ENCODE measurements at regions not wholly inside any gene's neighbourhood (a gene's known extent, or its start where the extent isn't known, plus 50 kb on each side); places are given as distances from the start of the nearest gene placed in this dataset.

DNA sequence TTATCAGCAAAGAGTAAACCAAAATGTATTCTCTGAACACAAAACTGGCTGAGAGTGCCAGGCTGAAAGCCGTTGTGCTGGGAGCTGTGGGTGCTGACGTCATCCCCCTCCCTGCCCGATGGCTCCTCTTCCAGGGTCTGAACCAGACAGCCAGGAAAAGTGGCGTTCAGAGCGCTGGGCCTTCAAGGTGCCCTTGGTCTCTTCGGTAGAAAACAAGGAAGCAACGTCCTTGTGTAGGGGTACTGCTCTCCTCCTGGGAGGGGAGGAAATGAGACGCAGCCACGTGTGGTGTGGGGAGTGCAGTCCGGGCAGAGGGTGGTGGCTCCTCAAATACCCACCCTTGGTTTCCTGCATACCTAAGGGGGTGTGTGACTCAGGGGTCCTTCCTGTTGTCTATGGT lies 394.7 kb downstream of the SEC14L1 start:
- Histone ChIP-seq H3K27me3 (ENCODE audit: control insufficient read depth in 4 of 4, insufficient read depth in 4 of 4, low read length in 3 of 4) (peaks cover 0 to 2% (median 1%) of the 10 kb centered on the region in 4 donors), H3K9ac (ENCODE audit: low read depth in 1 of 2, low read length in 2 of 2) (no peak overlapping the region), H3K27ac (ENCODE audit: low read depth in 1 of 2, low read length in 2 of 2) (no peak overlapping the region), H3K4me3 (ENCODE audit: low read depth in 1 of 3, low read length in 3 of 3) (no peak overlapping the region), H3K36me3 (ENCODE audit: control insufficient read depth in 4 of 4, insufficient read depth in 3 of 4, low read depth in 1 of 4, low read length in 3 of 4) (no peaks in the 10 kb centered on the region), H3K9me3 (ENCODE audit: control insufficient read depth in 4 of 4, low read length in 3 of 4) (no peaks in the 10 kb centered on the region), H3K4me1 (ENCODE audit: control insufficient read depth in 4 of 4, insufficient read depth in 4 of 4, low read length in 3 of 4) (no peaks in the 10 kb centered on the region)
- WGBS = 60% methylated on average over 10 of the region's 10 CpGs
- no peak for DNase-seq (ENCODE audit: low spot score)
- no peak for TF ChIP-seq GABPA (IDR thresholded peaks at IDR 0.05 in 1 of 2, conservative IDR thresholded peaks at IDR 0.05 in 1 of 2)

DNA sequence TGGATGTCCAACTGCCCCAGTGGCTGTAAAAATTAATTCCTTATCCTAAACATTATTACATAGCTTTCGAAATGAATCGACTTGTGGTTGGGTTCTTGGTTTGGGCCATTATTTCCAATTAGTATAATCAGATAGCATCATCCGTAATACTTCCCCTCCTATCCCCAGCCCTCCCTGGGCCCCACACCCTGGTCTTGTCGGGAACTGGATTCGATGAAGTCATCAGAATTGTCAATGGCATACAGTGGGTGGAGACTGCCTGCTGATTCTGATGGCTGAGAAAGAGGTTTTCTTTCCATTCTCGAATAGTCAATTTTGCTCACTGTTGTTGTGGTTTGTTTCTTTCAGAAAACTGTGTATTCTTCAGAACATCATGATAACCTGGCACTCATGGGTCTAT lies 395.1 kb downstream of the SEC14L1 start:
- Histone ChIP-seq H3K27ac (ENCODE audit: low read depth in 1 of 2, low read length in 2 of 2) (no peak overlapping the region), H3K36me3 (ENCODE audit: control insufficient read depth in 4 of 4, insufficient read depth in 3 of 4, low read depth in 1 of 4, low read length in 3 of 4) (no peaks in the 10 kb centered on the region), H3K9ac (ENCODE audit: low read depth in 1 of 2, low read length in 2 of 2) (no peak overlapping the region), H3K27me3 (ENCODE audit: control insufficient read depth in 4 of 4, insufficient read depth in 4 of 4, low read length in 3 of 4) (peaks cover 0 to 6% (median 3%) of the 10 kb centered on the region in 4 donors), H3K9me3 (ENCODE audit: control insufficient read depth in 4 of 4, low read length in 3 of 4) (no peaks in the 10 kb centered on the region), H3K4me3 (ENCODE audit: low read depth in 1 of 3, low read length in 3 of 3) (no peak overlapping the region), H3K4me1 (ENCODE audit: control insufficient read depth in 4 of 4, insufficient read depth in 4 of 4, low read length in 3 of 4) (no peaks in the 10 kb centered on the region)
- 75% methylated on average over 6 of the region's 6 CpGs for WGBS
- TF ChIP-seq, protein P1, sequence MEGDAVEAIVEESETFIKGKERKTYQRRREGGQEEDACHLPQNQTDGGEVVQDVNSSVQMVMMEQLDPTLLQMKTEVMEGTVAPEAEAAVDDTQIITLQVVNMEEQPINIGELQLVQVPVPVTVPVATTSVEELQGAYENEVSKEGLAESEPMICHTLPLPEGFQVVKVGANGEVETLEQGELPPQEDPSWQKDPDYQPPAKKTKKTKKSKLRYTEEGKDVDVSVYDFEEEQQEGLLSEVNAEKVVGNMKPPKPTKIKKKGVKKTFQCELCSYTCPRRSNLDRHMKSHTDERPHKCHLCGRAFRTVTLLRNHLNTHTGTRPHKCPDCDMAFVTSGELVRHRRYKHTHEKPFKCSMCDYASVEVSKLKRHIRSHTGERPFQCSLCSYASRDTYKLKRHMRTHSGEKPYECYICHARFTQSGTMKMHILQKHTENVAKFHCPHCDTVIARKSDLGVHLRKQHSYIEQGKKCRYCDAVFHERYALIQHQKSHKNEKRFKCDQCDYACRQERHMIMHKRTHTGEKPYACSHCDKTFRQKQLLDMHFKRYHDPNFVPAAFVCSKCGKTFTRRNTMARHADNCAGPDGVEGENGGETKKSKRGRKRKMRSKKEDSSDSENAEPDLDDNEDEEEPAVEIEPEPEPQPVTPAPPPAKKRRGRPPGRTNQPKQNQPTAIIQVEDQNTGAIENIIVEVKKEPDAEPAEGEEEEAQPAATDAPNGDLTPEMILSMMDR (IDR thresholded peaks at IDR 0.05; ENCODE audit: low read depth, low read length, missing input control) = no peak
- no peak for TF ChIP-seq GABPA (IDR thresholded peaks at IDR 0.05 in 1 of 2, conservative IDR thresholded peaks at IDR 0.05 in 1 of 2)
- no peak for TF ChIP-seq TAF1 (conservative IDR thresholded peaks at IDR 0.05)
- no peak for TF ChIP-seq FOXA2 (IDR thresholded peaks at IDR 0.05)
- no peak for TF ChIP-seq EGR1 (IDR thresholded peaks at IDR 0.05; ENCODE audit: low read depth in 2 of 2)
- no peak for TF ChIP-seq YY1 (IDR thresholded peaks at IDR 0.05)
- TF ChIP-seq FOXA1 (IDR thresholded peaks at IDR 0.05) = no peak
- TF ChIP-seq, protein P2, sequence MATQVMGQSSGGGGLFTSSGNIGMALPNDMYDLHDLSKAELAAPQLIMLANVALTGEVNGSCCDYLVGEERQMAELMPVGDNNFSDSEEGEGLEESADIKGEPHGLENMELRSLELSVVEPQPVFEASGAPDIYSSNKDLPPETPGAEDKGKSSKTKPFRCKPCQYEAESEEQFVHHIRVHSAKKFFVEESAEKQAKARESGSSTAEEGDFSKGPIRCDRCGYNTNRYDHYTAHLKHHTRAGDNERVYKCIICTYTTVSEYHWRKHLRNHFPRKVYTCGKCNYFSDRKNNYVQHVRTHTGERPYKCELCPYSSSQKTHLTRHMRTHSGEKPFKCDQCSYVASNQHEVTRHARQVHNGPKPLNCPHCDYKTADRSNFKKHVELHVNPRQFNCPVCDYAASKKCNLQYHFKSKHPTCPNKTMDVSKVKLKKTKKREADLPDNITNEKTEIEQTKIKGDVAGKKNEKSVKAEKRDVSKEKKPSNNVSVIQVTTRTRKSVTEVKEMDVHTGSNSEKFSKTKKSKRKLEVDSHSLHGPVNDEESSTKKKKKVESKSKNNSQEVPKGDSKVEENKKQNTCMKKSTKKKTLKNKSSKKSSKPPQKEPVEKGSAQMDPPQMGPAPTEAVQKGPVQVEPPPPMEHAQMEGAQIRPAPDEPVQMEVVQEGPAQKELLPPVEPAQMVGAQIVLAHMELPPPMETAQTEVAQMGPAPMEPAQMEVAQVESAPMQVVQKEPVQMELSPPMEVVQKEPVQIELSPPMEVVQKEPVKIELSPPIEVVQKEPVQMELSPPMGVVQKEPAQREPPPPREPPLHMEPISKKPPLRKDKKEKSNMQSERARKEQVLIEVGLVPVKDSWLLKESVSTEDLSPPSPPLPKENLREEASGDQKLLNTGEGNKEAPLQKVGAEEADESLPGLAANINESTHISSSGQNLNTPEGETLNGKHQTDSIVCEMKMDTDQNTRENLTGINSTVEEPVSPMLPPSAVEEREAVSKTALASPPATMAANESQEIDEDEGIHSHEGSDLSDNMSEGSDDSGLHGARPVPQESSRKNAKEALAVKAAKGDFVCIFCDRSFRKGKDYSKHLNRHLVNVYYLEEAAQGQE (IDR thresholded peaks at IDR 0.05) = no peak
- TF ChIP-seq, protein P3, sequence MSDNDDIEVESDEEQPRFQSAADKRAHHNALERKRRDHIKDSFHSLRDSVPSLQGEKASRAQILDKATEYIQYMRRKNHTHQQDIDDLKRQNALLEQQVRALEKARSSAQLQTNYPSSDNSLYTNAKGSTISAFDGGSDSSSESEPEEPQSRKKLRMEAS (IDR thresholded peaks at IDR 0.05) = no peak
- TF ChIP-seq RAD21 (IDR thresholded peaks at IDR 0.05) = no peak
- no peak for TF ChIP-seq HNF4A (conservative IDR thresholded peaks at IDR 0.05)
- no peak for DNase-seq (ENCODE audit: low spot score)

DNA sequence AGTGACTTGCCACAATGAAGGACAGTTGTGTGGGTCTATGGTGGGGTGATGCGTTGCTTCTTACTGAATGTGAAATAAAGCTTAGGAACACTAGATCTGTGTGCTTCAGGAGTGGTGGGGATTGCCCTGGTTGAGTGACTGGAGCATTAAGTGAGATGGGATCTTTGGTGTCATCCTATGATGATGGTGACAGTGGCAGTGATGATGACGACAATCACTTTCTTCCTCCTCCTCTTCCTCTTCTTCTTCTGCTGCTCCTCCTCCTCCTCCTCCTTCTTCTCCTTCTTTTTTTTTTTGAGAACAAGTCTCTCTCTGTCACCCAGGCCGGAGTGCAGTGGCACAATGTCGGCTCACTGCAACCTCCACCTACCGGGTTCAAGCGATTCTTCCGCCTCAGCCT lies 396.8 kb downstream of the SEC14L1 start:
- H3K4me3 ChIP-seq (ENCODE audit: low read depth in 1 of 3, low read length in 3 of 3) = no peak overlapping the region
- no peaks in the 10 kb centered on the region for H3K9me3 ChIP-seq (ENCODE audit: control insufficient read depth in 4 of 4, low read length in 3 of 4)
- no peak overlapping the region for H3K27ac ChIP-seq (ENCODE audit: low read depth in 1 of 2, low read length in 2 of 2)
- H3K36me3 ChIP-seq (ENCODE audit: control insufficient read depth in 4 of 4, insufficient read depth in 3 of 4, low read depth in 1 of 4, low read length in 3 of 4) = no peaks in the 10 kb centered on the region
- WGBS = 92% methylated on average over 7 of the region's 7 CpGs
- TF ChIP-seq, protein P4, sequence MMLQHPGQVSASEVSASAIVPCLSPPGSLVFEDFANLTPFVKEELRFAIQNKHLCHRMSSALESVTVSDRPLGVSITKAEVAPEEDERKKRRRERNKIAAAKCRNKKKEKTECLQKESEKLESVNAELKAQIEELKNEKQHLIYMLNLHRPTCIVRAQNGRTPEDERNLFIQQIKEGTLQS (IDR thresholded peaks at IDR 0.05) = no peak
- TF ChIP-seq FOXA1 (IDR thresholded peaks at IDR 0.05) (no peak), RXRA (IDR thresholded peaks at IDR 0.05) (no peak), GABPA (IDR thresholded peaks at IDR 0.05 in 1 of 2, conservative IDR thresholded peaks at IDR 0.05 in 1 of 2) (no peak), SP1 (IDR thresholded peaks at IDR 0.05) (no peak)
- TF ChIP-seq, protein P2 (IDR thresholded peaks at IDR 0.05) = no peak
- TF ChIP-seq, protein P5, sequence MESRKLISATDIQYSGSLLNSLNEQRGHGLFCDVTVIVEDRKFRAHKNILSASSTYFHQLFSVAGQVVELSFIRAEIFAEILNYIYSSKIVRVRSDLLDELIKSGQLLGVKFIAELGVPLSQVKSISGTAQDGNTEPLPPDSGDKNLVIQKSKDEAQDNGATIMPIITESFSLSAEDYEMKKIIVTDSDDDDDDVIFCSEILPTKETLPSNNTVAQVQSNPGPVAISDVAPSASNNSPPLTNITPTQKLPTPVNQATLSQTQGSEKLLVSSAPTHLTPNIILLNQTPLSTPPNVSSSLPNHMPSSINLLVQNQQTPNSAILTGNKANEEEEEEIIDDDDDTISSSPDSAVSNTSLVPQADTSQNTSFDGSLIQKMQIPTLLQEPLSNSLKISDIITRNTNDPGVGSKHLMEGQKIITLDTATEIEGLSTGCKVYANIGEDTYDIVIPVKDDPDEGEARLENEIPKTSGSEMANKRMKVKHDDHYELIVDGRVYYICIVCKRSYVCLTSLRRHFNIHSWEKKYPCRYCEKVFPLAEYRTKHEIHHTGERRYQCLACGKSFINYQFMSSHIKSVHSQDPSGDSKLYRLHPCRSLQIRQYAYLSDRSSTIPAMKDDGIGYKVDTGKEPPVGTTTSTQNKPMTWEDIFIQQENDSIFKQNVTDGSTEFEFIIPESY (IDR thresholded peaks at IDR 0.05) = no peak
- peaks cover 0 to 13% (median 3%) of the 10 kb centered on the region in 4 donors for H3K27me3 ChIP-seq (ENCODE audit: control insufficient read depth in 4 of 4, insufficient read depth in 4 of 4, low read length in 3 of 4)
- no peak overlapping the region for H3K9ac ChIP-seq (ENCODE audit: low read depth in 1 of 2, low read length in 2 of 2)
- no peaks in the 10 kb centered on the region for H3K4me1 ChIP-seq (ENCODE audit: control insufficient read depth in 4 of 4, insufficient read depth in 4 of 4, low read length in 3 of 4)
- DNase-seq (ENCODE audit: low spot score) = no peak

Measured in liver (tissue), 8 donors.